ENCODE measurements at regions not wholly inside any gene's neighbourhood (a gene's known extent, or its start where the extent isn't known, plus 50 kb on each side); places are given as distances from the start of the nearest gene placed in this dataset.

DNA sequence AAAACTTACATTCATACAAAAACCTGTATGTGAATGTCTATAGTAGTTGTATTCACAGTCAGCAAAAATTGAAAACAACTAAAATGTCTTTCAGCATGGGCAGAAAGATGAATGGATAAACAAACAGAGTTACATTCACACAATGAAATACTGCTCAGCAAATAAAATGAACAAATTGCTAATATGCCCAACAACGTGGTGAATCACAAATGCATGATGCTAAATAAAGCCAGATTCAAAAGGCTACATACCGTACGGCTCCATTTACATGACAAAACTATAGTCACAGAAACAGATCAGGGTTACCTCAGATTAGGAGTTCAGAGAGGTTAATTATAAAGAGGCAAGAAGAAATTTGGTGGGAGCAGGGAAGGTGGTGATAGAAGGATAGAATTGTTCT, 100.7 kb upstream of the KCTD3 start:
- no peak for DNase-seq (ENCODE audit: low spot score)

DNA sequence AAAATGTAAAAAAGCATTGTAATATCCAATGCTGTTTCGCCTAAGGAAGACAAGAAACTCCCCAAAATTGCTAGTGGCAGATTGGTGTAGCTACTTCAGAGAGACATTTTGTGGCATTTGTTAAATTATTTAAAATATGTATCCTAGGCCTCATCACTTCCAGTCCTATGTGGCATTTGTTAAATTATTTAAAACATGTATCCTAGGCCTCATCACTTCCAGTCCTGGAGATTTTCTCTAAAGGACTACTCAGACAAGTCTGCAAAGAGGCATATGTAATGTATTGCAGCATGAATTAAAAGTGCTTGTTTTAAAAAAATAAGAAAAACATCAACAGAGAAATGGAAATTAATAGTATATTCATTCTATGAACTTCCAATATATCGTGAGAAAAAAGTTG, 95.6 kb upstream of the KCTD3 start:
- DNase-seq (ENCODE audit: low spot score) = no peak

DNA sequence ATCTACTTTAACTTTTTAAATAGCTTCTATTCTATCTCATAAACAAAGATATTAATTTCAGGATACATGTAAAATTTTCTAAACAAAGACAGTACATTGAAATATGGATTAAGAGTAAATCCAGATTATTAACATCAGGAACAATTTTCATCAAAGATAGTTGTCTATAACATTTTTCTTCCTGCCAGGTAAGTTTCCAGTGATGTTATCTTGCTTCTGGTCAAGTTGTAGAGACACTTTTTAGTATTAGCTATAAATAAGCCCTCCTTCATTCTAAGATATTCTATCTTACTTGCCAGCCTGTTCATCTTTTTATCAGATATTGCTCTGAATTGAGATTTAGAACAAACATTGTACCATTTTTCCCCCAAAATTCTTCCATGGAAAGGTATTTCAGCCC, 94.4 kb upstream of the KCTD3 start:
- DNase-seq (ENCODE audit: low spot score) = no peak

DNA sequence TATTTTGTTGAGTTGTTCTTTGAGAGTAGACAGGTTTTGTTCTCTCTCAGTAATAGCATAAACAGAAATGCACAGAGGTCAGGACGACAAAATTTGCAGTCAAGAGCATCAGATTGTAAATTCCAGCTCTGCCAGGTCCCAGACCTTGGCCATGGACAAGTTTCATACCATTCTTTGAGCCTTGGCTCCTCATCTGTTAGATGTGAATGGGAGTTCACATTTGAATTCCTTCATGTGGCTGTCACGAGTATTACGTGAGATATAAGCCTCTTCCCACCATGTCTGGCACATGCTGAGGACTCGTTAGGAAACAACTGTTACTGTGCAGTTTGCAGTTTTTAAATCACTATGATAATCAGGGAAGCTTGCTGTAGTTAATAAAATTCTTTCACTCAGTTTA, 93.2 kb upstream of the KCTD3 start:
- DNase-seq (ENCODE audit: low spot score) = no peak

DNA sequence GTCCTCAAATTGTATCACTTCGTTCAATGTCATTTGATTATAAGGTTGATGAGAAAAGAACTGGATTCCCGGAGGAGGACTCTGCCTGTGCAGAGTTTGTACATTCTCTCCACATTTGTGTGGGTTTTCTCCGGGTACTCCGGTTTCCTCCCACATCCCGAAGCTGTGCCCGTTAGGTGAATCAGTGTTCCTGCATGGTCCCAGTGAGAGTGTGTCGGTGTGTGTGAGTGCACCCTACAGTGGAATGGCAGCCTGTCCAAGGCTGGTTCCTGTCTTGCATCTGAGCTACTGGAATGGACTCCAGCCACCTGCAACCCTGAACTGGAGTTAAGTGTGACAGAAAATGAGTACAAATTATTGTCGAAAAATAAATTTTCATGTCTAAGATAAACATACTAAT, 92.2 kb upstream of the KCTD3 start:
- peak; percentile 10 for DNase-seq (ENCODE audit: low spot score)

DNA sequence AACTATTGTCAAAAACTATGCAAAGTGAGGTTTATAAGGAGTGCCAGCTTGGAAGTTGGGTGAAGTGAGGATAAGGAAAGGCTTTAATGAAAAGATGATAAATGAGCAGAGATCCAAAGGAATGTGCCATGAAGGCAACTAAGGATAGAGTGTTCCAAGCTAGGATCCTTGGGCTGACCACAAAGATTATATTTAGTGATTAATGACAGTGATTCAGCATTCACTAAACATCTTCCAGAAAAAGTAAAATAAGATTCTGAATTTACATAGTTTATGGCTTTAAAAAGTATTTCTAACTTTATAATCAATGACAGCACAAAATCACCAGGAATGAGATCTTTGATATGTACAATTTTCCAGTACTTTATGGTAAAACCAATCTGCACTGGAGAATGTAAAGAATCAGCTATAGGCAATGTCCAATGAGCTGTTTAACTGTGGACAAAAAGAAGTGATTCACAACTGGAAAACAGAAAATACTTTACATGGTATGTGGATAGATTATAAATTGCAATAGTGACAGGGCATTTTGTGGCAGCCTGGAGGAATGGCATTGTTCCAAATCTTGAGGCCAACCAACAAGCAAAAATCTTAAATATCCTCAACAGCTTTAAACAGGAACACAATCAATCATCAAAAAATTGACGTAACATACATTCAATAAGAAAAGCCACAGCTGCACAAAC, 91.2 kb upstream of the KCTD3 start:
- no peak for DNase-seq (ENCODE audit: low spot score)

DNA sequence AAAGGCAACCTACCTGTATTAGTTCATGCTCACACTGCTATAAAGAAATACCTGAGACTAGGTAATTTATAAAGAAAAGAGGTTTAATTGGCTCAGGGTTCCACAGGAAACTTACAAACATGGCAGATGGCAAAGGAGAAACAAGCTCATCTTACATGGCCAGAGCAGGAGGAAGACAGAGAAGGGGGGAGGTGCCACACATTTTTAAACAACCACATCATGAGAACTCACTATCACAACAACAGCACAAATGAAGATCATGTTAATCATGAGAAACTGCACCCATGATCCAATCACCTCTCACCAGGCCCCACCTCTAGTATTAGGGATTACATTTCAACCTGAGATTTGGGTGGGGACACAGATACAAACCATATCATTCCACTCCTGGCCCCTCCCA, 90.6 kb upstream of the KCTD3 start:
- DNase-seq (ENCODE audit: low spot score) = no peak

DNA sequence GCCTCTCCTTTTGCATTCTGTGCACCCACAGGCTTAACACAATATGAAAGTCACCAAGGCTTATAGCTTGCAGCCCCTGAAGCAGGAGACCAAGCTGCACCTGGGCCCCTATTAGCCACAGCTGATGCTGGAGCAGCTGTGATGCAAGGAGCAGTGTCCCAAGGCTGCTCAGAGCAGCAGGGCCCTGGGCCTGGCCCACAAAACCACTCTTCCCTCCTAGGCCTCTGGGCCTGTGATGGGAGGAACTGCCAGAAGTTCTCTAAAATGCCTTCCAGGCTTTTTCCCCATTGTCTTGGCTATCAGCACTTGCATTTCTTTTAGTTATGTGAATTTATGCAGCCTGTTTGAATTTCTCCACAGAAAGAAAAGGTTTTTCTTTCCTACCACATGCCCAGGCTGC, 89.5 kb upstream of the KCTD3 start:
- no peak for DNase-seq (ENCODE audit: low spot score)

DNA sequence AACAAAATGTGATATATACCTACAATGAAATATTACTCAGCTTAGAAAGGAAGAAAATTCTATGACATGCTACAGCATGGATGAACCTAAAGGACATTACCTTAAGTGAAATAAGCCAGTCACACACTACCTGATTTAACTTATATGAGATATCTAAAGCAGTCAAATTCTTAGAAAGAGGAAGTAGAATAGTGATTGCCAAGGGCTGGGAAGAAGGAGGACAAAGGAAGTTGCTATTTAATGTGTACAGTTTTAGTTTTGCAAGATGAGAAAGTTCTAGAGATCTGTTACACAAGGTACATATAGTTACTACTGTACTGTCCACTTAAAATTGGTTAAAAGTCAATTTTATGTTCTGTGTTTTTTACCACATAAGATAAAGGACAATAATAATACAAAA, 87.5 kb upstream of the KCTD3 start:
- DNase-seq (ENCODE audit: low spot score) = no peak

DNA sequence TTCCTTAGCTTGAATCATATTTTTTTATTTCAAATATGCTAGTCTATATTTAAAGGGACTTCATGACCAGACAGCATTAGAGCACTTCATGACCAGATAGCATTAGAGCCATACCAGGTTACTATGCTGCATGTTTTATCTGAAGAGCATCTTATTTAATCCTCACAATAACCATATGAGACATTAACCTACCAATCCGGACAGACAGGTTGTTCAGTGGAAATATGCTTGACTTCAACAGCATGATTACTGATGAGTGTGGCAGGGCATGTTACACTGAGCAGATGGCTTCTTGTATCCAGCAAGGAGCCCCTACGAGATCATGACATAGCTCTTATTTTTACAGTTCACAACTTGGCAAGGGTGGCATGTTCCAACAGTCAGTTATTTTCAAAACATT, 85.0 kb upstream of the KCTD3 start:
- DNase-seq (ENCODE audit: low spot score) = no peak

DNA sequence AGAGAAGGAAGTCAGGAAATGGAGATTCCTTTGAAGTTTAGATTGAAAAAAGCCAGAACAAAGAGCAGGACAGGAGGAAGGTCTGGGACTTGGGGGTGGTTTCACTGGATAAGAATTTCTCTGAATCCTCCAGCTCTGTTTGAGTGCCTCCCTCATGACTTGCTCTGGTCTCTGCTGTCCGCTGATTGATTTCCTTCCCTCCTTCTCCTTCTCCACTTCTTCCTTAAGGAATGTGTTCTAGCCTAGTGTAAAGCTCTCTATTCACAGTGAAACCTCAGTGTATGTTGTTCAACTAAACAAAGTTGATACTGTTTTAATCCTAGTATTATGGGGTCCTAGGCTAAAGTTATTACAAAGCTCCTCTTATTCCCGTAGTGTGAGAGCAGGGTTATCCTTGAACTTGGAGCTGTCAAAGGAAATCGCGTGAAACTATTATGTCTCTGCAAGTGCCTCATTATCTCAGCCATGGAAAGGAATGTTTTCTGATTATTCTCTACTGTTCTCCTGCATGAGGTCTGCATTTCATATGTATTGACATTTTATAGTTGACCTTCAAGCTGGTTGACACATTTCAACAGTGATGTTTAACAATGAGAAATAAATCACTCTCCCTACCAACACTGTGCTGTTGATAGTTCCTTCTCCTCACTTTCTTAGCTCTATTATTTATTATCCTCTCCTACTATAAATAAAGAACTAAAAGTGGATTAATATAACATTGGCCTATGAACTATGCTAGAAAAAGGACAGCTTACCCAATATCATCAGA, 82.7 kb upstream of the KCTD3 start:
- DNase-seq (ENCODE audit: low spot score) = no peak

DNA sequence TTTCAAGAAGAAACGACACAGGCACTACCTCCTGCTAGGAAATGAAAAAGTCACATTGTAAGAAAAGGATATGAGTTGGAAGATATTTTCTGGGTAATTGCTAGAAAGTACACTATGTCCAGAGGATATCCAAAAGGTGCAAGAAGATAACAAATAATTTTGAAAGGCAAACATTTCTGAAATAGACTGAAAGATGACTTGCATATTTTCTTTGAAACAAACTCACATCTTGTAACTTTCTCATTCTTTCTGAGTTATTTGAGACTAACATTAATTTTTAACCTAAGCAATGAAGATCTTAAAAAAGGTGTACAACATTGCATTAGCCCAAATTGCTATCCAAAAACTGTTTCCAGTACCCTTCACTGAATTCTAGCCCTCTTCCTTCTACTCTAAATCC, 79.6 kb upstream of the KCTD3 start:
- no peak for DNase-seq (ENCODE audit: low spot score)

DNA sequence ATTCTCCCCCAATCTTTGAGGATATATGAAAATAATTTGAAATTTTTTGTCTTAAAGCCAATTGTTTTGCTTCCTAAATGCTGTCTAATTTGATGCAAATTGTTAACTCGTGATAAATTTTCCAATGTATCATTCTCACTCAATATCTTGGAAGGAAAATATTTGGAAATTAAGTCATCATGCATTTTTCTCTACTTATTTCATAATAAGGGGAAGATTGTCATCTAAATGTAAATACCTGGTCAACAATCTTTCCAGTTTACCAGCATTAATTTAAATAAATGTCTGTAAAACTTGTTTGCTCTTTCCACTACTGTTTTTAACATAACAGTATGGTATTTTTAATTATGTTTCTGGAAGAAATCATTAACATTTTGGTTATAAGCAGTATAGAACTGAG, 78.3 kb upstream of the KCTD3 start:
- no peak for DNase-seq (ENCODE audit: low spot score)

DNA sequence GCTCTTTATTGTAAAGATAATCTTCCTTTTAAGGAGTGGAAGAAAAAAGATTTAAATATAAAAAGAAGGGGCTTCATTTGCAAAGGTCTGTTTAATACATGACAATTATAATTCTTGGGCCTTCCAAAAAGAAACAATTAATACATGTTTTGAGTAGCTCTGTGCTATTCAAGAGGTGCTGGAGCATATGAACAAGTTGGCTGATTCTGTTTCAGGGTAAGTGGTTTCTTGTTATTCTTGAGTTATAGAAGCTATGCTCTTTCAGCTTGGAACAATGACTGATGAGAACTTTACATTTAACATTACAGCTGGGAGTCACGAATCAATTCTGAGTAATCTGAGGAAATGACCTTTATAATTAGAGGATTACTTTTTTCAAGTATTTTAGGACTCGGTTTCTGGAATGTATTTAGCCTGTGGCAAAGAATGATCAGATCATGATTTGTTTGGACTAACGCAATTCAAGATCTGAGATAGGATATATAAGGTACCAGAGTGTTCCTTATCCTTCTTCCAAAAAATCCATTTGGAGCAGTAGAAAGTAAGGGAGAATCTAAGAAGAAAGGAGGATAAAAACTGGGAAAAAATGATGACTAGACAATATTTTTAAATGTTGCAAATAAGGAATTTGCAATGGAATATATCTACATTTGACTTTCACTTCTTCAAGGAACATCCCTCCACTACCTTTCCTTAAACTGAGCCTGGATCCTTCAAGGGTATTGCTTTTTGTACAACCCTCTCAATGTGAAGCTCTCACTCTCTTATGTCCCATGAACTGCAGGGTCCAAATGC, 77.1 kb upstream of the KCTD3 start:
- no peak for DNase-seq (ENCODE audit: low spot score)

DNA sequence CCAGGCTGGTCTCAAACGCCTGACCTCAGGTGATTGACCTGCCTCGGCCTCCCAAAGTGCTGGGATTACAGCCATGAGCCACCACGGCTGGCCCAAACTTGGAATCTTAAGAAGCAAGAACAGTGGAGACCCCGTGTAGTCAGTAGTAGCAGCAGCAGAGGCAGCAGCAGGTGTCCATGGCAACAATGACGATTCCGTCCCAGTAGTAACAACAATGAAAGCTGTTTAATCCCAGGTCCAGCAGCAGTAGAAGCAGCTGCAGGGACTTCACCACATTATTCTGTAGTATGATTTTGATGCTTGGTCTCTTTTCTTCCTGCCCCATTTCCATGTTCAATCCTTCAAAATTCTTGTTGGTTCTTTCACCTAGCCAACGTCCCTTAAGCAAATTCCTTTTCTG, 69.6 kb upstream of the KCTD3 start:
- DNase-seq (ENCODE audit: low spot score) = no peak

DNA sequence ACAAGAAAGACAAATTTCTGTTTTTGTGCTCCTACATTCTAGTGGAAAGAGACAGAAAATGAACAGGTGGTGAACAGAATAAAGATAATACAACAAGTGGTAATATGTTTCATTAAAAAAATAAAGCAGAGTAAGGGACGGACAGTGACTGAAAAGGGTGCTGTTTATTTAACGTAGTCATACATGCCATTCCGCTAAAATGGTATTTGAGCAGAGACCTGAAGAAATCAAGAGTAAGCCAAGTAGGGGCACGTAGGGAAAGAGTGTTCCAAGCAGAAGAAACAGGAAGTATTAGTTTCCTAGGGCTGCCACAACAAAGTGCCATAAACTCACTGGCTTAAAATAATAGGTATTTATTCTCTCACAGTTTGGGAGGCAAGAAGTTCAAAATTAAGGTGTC, 65.6 kb upstream of the KCTD3 start:
- DNase-seq (ENCODE audit: low spot score) = no peak

DNA sequence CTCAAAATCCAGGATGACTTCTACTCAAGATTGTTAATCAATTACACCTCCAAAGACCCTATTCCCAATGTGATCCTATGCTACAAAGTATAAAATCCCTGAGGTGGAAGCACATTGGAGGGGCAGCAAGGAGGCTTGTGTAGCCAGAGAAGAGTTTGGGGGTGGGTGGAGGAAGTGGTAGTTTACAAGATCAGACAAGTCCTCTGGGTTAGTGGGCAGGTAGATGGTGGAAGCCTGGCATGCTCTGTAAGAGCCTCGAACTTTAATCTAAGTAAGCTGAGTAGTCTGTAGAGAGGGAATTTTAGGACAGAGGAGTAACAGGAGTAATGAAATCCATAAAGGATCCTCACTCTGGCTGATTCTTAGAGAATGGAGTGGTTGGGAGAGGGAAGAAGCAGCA, 65.0 kb upstream of the KCTD3 start:
- no peak for DNase-seq (ENCODE audit: low spot score)

DNA sequence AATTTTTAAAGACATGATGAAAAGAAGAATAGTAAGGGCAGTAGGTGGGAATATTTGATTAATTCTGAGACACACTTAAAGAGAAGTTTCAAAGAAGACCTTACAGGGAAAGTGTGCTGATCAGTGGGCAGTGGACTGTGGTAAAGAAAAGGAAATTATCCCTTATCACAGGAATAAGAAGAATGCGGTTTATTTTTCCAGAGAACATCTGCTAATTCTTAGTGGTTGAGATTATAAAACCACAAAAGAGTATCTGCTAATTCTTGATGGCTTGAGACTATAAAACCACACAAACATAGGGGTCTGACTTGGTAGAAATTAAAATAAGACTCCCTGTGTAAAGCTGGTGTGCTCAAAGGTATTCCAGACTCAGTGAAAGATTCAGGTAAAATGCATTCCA, 60.0 kb upstream of the KCTD3 start:
- DNase-seq (ENCODE audit: low spot score) = no peak

DNA sequence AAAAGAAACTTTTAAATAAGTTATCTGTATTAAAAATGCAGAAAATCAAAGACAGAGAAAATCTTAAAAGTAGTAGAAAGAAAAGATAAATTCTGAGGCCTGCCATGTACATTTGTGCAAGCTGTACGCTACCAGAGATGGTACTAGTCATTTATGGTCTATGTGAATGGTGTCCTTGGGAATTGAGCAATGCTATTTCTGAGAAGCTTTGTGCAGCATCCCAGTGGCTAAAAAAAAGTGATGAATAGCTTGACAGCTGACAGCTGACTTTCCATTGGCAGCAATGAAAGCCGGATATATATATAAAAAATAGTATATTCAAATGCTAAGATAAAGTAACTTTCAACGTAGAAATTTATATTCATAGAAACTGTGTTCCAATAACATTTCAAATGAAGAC, 58.8 kb upstream of the KCTD3 start:
- no peak for DNase-seq (ENCODE audit: low spot score)

All from putamen (tissue), 1 donor.